Chondrocyte (in vitro differentiated cells): ENCODE measurements at regions not wholly inside any gene's neighbourhood (a gene's known extent, or its start where the extent isn't known, plus 50 kb on each side); places are given as distances from the start of the nearest gene placed in this dataset.

ENCODE experiments used
- DNase-seq: peaks from one replicate; pipeline ENCODE4 v3.0.0; 2021; ENCODE audit warnings: mixed read lengths, low spot score
- H3K27ac Mint-ChIP-seq: one replicate; pipeline ENCODE4 v1.8.0; 2021; ENCODE audit warnings: mild to moderate bottlenecking, moderate library complexity, mixed read lengths; ENCODE audit not compliant: unreplicated experiment
- H3K27me3 Mint-ChIP-seq: 2 replicates; pipeline ENCODE4 v1.8.0; 2021; ENCODE audit warnings: low read depth, mixed read lengths
- H3K36me3 Mint-ChIP-seq: 2 replicates; pipeline ENCODE4 v1.8.0; 2021; ENCODE audit warnings: low read depth, mixed read lengths
- H3K4me1 Mint-ChIP-seq: 2 replicates; pipeline ENCODE4 v1.8.0; 2021; ENCODE audit warnings: low read depth, mild to moderate bottlenecking, mixed read lengths
- H3K4me3 Mint-ChIP-seq: one replicate; pipeline ENCODE4 v1.8.0; 2021; ENCODE audit warnings: mild to moderate bottlenecking, moderate library complexity, mixed read lengths; ENCODE audit not compliant: unreplicated experiment
- H3K9me3 Mint-ChIP-seq: 2 replicates; pipeline ENCODE4 v1.8.0; 2021; ENCODE audit warnings: low read depth, mixed read lengths
- CTCF ChIP-seq: fragments of 200-600 bp; sonication (generic); IDR thresholded peaks from 2 replicates; pipeline ENCODE4 v1.5.0; 2021; ENCODE audit warnings: antibody characterized with exemption, mild to moderate bottlenecking, moderate library complexity

GRCh38 chr2:19841918-19842693 lies 59.7 kb downstream of the TTC32 start:
- peaks cover 2% of the 10 kb centered on the region for H3K36me3 Mint-ChIP-seq
- H3K4me3 Mint-ChIP-seq, result no peak overlapping the region
- H3K27ac Mint-ChIP-seq, result no peak overlapping the region
- peaks cover 20% of the 10 kb centered on the region for H3K4me1 Mint-ChIP-seq
- H3K9me3 Mint-ChIP-seq, result no peaks in the 10 kb centered on the region
- no peak for DNase-seq
- H3K27me3 Mint-ChIP-seq, result no peaks in the 10 kb centered on the region
- no peak for TF ChIP-seq CTCF

- DNase-seq, result no peak
- Mint-ChIP-seq H3K4me1 (peaks cover 34% of the 10 kb centered on the region), H3K36me3 (peaks cover 2% of the 10 kb centered on the region), H3K4me3 (no peak overlapping the region), H3K27me3 (no peaks in the 10 kb centered on the region), H3K27ac (no peak overlapping the region), H3K9me3 (no peaks in the 10 kb centered on the region)
- no peak for TF ChIP-seq CTCF
Measured at GRCh38 chr2:19839438-19839837, 62.3 kb downstream of the TTC32 start.

- Mint-ChIP-seq H3K9me3 (no peaks in the 10 kb centered on the region), H3K27ac (peak overlapping the region; percentile 15), H3K4me1 (peaks cover 34% of the 10 kb centered on the region), H3K27me3 (no peaks in the 10 kb centered on the region), H3K4me3 (no peak overlapping the region), H3K36me3 (peaks cover 2% of the 10 kb centered on the region)
- no peak for DNase-seq
- TF ChIP-seq CTCF, result no peak
Measured at GRCh38 chr2:19838616-19839015, 63.2 kb downstream of the TTC32 start.

GRCh38 chr2:19837235-19837766 lies 64.5 kb downstream of the TTC32 start:
- no peak for TF ChIP-seq CTCF

GRCh38 chr2:19835781-19836281 lies 66.0 kb downstream of the TTC32 start:
- Mint-ChIP-seq H3K27ac (no peak overlapping the region), H3K27me3 (no peaks in the 10 kb centered on the region), H3K36me3 (peaks cover 2% of the 10 kb centered on the region), H3K4me1 (peaks cover 34% of the 10 kb centered on the region), H3K4me3 (no peak overlapping the region), H3K9me3 (no peaks in the 10 kb centered on the region)
- DNase-seq, result no peak
- TF ChIP-seq CTCF, result no peak

More at GRCh38 chr2:19837235-19837766, 64.5 kb downstream of the TTC32 start:
- H3K4me3 Mint-ChIP-seq, result peak overlapping the region; percentile 7
- H3K4me1 Mint-ChIP-seq, result peaks cover 34% of the 10 kb centered on the region
- no peak for DNase-seq
- H3K9me3 Mint-ChIP-seq, result no peaks in the 10 kb centered on the region
- peaks cover 2% of the 10 kb centered on the region for H3K36me3 Mint-ChIP-seq
- peak overlapping the region; percentile 80 for H3K27ac Mint-ChIP-seq
- H3K27me3 Mint-ChIP-seq, result no peaks in the 10 kb centered on the region
